ENCODE measurements at regions not wholly inside any gene's neighbourhood (a gene's known extent, or its start where the extent isn't known, plus 50 kb on each side); places are given as distances from the start of the nearest gene placed in this dataset.
"Not testable (repeated sequence)": the region's sequence is repeated elsewhere in the genome, so short reads cannot be mapped to it uniquely, and the experiment has no call there.

DNA sequence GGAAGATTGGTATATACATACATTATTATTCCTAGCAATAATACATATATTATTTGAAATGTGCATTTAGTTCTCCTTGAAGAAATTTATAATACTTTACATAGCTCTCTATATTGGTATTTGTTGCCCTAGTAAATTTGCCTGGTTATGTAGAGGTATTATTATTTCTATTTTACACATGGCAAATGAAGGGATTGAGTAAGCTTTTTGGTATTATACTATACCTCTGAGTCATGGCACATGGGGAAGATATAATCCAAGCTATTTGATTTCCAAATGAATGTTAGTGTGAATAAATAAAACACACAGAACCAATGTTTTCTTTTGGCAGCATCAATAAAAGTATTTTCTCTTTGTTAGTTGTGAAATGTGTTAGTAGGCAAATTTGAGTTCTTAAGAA lies 409.6 kb upstream of the SLC35B3 start:
- TF ChIP-seq, protein P1, sequence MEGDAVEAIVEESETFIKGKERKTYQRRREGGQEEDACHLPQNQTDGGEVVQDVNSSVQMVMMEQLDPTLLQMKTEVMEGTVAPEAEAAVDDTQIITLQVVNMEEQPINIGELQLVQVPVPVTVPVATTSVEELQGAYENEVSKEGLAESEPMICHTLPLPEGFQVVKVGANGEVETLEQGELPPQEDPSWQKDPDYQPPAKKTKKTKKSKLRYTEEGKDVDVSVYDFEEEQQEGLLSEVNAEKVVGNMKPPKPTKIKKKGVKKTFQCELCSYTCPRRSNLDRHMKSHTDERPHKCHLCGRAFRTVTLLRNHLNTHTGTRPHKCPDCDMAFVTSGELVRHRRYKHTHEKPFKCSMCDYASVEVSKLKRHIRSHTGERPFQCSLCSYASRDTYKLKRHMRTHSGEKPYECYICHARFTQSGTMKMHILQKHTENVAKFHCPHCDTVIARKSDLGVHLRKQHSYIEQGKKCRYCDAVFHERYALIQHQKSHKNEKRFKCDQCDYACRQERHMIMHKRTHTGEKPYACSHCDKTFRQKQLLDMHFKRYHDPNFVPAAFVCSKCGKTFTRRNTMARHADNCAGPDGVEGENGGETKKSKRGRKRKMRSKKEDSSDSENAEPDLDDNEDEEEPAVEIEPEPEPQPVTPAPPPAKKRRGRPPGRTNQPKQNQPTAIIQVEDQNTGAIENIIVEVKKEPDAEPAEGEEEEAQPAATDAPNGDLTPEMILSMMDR (IDR thresholded peaks at IDR 0.05 in 4 of 5, conservative IDR thresholded peaks at IDR 0.05 in 1 of 5), result no peak
- no peak for TF ChIP-seq POLR2A (IDR thresholded peaks at IDR 0.05)
- H3K27ac ChIP-seq, result no peak overlapping the region
- no peaks in the 10 kb centered on the region for H3K9me3 ChIP-seq
- no peaks in the 10 kb centered on the region for H3K4me1 ChIP-seq
- intact Hi-C loops (cut with DNase I; ENCODE audit: low total_unique reads), result no loop called here
- no peak for DNase-seq
- H3K27me3 ChIP-seq, result no peaks in the 10 kb centered on the region
- ATAC-seq, result no peak
- in situ Hi-C loops (cut with MboI; ENCODE audit: low sequenced_read_pairs in 4 of 4), result no loop called here
- H3K4me3 ChIP-seq, result no peak overlapping the region
- H3K36me3 ChIP-seq, result no peaks in the 10 kb centered on the region

DNA sequence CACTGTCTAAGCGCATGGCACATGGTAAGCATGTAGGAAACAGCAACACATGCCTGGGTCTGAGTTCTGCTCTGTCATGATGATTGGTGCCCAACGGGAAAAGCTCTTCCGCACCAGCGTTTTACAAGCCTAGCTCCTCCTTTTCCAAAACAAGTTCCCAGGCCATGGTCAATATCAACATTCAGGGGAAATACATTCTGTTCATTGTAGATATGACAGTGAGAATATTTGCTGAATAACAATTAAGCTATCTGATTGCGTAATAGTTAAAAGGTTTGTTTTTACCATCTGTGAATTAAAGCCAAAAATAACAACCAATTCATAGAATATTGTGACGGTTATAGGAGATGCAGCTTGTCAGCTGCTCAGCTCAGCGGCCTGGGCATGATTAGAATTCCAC lies 404.3 kb upstream of the SLC35B3 start:
- Histone ChIP-seq H3K4me3 (no peak overlapping the region), H3K9me3 (no peaks in the 10 kb centered on the region), H3K4me1 (no peaks in the 10 kb centered on the region), H3K27me3 (no peaks in the 10 kb centered on the region), H3K36me3 (no peaks in the 10 kb centered on the region), H3K27ac (no peak overlapping the region)
- no peak for ATAC-seq
- DNase-seq, result no peak
- TF ChIP-seq, protein P1 (IDR thresholded peaks at IDR 0.05 in 4 of 5, conservative IDR thresholded peaks at IDR 0.05 in 1 of 5), result no peak
- TF ChIP-seq POLR2A (IDR thresholded peaks at IDR 0.05), result no peak
- in situ Hi-C loops (cut with MboI; ENCODE audit: low sequenced_read_pairs in 4 of 4), result no loop called here
- intact Hi-C loops (cut with DNase I; ENCODE audit: low total_unique reads), result no loop called here

DNA sequence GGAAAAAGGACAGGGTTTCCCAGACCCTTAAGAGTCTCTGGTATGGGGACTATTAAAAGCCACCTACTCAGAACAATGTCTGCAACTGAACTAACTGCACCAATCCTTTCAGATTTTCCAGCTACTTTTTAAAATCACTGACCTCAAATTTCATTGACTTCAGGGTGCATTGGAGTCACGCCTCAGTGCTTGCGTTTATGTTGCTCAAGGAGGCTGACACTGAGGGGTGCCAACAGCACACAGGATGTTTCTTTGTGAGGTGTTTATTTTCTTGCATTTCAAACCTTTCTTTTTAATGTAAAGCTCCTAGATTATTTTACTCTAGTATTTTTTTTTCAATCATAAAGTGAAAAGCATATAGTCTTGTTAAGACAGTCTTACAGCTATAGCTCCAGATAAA lies 402.0 kb upstream of the SLC35B3 start:
- in situ Hi-C loops (cut with MboI; ENCODE audit: low sequenced_read_pairs in 4 of 4) (no loop called here), intact Hi-C loops (cut with DNase I; ENCODE audit: low total_unique reads) (no loop called here)
- Histone ChIP-seq H3K4me1 (no peaks in the 10 kb centered on the region), H3K27ac (no peak overlapping the region), H3K27me3 (no peaks in the 10 kb centered on the region), H3K9me3 (no peaks in the 10 kb centered on the region), H3K36me3 (no peaks in the 10 kb centered on the region), H3K4me3 (no peak overlapping the region)
- ATAC-seq (no peak), DNase-seq (no peak)
- TF ChIP-seq, protein P1 (IDR thresholded peaks at IDR 0.05 in 4 of 5, conservative IDR thresholded peaks at IDR 0.05 in 1 of 5), result no peak
- TF ChIP-seq POLR2A (IDR thresholded peaks at IDR 0.05), result no peak

DNA sequence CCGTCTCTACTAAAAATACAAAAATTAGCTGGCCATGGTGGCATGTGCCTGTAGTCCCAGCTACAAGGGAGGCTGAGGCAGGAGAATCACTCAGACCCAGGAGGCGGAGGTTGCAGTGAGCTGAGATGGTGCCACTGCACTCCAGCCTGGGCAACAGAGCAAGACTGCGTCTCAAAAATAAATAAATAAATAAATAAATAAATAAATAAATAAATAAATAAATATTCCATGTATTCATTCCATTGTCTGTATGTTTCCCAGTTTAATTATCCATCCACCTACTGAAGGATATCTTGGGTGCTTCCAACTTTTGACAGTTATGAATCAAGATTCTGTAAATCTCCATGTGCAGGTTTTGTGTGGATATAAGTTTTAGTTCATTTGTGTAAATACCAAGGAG lies 397.4 kb upstream of the SLC35B3 start:
- ATAC-seq; intact Hi-C loops (cut with DNase I; ENCODE audit: low total_unique reads): not testable (repeated sequence)

DNA sequence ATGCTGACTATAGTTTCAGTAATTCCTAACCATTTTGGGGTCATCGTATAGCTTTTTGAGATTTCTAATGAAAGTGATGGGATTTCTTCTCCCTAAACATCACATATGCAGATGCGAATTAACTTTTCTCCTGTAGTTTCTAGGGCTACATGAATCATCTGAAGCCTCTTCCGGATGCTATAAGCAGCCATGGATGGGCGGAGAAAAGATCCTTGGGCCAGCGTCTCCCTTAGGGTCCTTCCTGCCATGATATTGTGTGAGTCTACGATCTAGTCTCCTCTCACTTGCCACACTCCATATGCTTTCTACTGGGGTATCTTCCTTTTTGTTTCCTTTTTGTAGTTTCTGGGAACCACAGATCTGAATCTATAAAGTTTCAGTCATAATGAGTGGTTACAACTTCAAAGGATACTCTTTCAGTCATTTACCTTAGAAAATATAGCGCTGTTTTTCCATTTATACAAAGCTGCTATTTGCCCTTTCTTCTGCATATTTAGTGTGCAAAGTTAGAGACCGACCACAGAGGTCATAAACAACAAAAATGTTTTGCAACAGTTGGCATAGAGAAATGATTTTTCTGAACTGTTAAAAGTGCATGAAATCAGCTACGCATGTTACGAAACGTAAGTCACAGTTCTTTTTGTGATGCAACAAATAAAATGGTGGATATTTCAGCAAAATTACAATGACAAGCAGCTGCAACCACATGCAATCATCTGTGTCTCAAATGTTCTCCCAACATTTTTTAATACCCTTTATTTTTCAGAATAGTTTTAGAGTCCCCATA lies 396.2 kb upstream of the SLC35B3 start:
- TF ChIP-seq, protein P1 (IDR thresholded peaks at IDR 0.05 in 4 of 5, conservative IDR thresholded peaks at IDR 0.05 in 1 of 5), result no peak
- no peak for TF ChIP-seq POLR2A (IDR thresholded peaks at IDR 0.05)
- H3K9me3 ChIP-seq, result no peaks in the 10 kb centered on the region
- H3K27me3 ChIP-seq, result no peaks in the 10 kb centered on the region
- H3K36me3 ChIP-seq, result no peaks in the 10 kb centered on the region
- no peak overlapping the region for H3K4me3 ChIP-seq
- no peaks in the 10 kb centered on the region for H3K4me1 ChIP-seq
- DNase-seq (no peak), ATAC-seq (no peak)
- intact Hi-C loops (cut with DNase I; ENCODE audit: low total_unique reads) (no loop called here), in situ Hi-C loops (cut with MboI; ENCODE audit: low sequenced_read_pairs in 4 of 4) (no loop called here)
- no peak overlapping the region for H3K27ac ChIP-seq

More for the DNA sequence above, 397.4 kb upstream of the SLC35B3 start:
- H3K36me3 ChIP-seq; H3K27me3 ChIP-seq; H3K4me3 ChIP-seq; H3K9me3 ChIP-seq; DNase-seq; H3K27ac ChIP-seq; in situ Hi-C loops (cut with MboI; ENCODE audit: low sequenced_read_pairs in 4 of 4); H3K4me1 ChIP-seq: not testable (repeated sequence)

Data from gastrocnemius medialis (tissue), 4 donors.